GM18499 (cell line): ENCODE measurements at regions not wholly inside any gene's neighbourhood (a gene's known extent, or its start where the extent isn't known, plus 50 kb on each side); places are given as distances from the start of the nearest gene placed in this dataset.
"Not testable (repeated sequence)": the region's sequence is repeated elsewhere in the genome, so short reads cannot be mapped to it uniquely, and the experiment has no call there.

ENCODE experiments used
- ATAC-seq: cut with Tn5 transposase; IDR thresholded peaks from one replicate; pipeline ENCODE4 v1.9.1; 2021; ENCODE audit warnings: moderate number of reproducible peaks; ENCODE audit not compliant: insufficient read depth, unreplicated experiment

- ATAC-seq = no peak
Observed at GRCh38 chr7:125197731-125198393, 268.2 kb upstream of the POT1 start.

DNA sequence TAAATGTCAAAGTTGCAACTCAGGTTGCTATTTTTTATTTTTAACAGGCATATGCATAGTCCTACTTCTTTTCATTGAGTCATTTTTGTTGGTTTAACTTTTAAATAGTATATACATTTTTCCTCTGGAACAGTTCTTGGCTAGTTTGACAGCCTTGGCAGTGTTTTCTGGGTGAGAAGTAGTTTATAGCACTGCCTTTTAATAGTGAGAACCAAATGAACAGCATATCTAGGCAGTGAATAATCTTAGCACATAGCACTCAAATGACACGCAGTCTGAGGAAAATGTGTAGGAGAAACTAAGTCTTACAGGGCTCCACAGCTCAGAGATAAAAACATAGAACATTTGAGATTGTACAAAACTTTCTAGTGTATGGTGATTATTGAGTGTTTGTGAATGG is 265.5 kb upstream of the POT1 start:
- no peak for ATAC-seq

DNA sequence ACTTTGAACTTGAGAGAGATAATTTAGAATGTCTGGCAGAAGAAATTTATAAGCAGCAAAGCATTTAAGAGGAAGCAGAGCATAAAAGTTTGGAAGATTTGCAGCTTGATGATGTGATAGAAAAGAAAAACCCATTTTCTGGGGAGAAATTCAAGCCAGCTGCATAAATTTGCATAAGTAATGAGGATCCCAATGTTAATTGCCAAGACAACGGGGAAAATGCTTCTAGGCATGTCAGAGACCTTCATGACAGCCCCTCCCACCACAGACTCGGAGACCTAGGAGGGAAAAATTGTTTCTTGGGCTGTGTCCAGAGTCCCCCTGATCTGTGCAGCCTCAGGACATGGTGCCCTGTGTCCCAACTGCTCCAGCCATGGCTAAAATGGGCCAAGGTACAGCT is 263.6 kb upstream of the POT1 start:
- no peak for ATAC-seq

DNA sequence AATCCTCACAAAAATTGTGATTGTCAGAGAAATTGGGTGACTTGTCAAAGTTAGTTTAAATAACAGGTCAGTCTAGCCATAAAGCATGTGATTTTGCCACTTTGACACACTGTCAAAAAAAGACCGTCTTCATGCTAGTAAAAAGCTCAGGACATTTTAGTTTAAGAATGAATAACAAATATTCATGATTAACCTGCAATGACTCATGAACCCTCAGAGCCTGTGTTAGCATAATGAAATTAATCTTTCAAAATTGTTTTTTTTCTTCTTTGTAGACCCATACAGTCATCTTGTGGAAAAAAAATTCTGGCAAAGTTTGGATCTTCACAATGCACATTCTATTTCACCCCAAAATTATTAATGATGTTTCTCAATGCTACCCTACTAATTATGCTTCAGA is 255.2 kb upstream of the POT1 start:
- ATAC-seq = no peak

- not testable (repeated sequence) for ATAC-seq
Observed at GRCh38 chr7:125181569-125182267, 252.1 kb upstream of the POT1 start.

DNA sequence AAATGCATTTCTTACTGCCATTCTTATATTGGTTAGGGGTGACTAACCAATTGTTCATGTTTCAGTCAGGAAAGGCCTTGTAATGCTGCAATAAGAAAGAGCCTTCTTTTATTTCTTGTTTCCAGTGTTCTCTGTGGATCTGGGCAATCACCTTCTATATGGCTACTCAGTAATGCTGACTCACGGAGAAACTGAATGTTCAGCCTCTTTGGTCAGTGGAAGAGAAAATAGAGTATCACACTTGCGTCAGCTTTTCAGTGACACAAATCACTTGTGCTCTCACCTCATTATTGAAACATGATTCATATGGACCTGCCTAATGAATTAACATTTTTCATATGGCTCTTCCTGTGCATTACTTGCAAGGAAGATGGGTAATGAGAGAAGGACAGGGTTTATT is 243.9 kb upstream of the POT1 start:
- no peak for ATAC-seq

GRCh38 chr7:125169088-125169487 is 239.5 kb upstream of the POT1 start:
- no peak for ATAC-seq

GRCh38 chr7:125154930-125155329 is 225.3 kb upstream of the POT1 start:
- ATAC-seq = no peak

GRCh38 chr7:125149151-125149550 is 219.5 kb upstream of the POT1 start:
- no peak for ATAC-seq

GRCh38 chr7:125147047-125147446 is 217.4 kb upstream of the POT1 start:
- no peak for ATAC-seq

GRCh38 chr7:125136755-125137532 is 207.3 kb upstream of the POT1 start:
- ATAC-seq = no peak

DNA sequence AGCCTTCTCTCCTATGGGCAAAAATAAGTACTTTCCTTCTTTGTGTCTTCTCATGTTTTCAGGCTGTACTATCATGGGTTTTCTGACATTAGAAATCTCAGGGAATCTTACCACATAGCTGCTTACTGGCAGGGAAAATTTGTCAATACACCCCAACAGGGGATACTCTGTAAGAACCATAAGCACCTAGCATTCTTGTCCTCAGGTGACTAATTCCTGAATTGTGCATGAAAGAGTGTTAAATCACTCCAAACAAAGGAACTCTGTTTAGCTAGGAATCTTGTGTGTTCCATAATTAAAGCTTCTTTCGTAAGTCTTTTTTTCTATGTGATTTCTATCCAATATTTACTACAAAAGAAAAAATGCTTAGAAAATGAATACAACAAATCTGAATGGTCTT is 206.7 kb upstream of the POT1 start:
- no peak for ATAC-seq

DNA sequence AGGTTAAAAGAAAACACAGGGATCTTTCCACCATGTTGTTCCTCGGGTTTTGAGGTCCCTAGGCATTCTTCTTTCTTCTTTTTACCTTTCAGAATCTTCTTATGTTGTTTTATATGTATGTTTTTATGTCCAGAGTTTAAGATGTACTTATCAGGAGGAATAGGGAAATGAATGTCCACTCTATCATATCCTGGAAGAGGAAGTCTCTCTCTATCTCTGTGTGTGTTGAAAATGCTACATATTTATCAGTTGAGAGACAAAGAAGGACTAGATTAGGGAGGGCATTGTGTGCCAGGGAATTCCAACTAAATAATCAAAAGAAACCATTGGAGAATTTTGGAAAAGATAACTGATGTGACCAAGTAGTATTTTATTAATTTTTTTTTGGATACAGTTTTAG is 200.5 kb upstream of the POT1 start:
- no peak for ATAC-seq

DNA sequence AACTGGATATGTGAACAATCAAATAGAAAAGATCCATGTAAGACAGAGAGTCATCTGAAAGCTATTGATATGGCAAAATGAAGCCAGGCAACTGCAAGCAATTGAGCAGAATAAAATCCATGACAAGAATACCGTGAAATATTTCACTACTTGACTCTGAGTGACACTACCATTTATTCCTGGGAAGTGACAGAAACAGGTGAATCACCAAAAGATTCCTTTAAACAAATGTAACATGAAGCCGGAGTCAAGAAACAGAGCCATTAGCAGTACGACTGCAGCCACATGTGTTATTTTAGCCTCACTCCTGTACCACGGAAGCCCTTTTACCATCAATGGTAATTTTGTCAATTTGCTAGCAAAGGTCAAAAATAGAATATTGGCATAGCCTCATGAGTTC is 197.7 kb upstream of the POT1 start:
- ATAC-seq = no peak

DNA sequence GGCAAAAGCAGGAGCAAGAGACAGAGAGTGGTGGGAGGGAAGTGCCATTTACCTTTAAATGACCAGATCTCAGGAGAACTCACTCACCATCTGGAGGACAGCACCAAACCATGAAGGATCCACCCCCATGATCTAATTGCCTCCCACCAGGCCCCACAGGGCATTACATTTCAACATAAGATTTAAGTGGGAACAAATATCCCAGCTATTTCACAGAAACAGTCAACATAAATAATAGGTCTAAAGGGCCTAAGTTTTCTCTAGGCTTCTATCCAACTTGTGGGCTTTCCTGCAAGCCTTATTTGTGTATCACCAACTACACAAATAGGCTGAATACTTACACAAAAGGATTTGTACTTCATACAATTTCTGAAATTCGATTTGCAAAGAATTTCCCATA is 196.8 kb upstream of the POT1 start:
- no peak for ATAC-seq

DNA sequence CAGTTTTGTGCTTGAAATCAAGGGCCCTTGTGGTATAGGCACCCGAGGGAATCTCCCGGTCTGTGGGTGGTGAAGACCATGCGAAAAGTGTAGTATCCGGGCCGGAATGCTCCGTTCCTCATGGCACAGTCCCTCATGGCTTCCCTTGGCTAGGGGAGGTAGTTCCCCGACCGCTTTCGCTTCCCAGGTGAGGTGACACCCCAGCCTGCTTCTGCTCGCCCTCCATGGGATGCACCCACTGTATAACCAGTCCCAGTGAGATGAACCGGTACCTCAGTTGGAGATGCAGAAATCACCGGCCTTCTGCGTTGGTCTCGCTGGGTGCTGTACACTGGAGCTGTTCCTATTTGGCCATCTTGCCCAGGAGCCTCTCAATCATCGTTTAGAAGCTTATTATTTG is 195.7 kb upstream of the POT1 start:
- ATAC-seq = no peak

DNA sequence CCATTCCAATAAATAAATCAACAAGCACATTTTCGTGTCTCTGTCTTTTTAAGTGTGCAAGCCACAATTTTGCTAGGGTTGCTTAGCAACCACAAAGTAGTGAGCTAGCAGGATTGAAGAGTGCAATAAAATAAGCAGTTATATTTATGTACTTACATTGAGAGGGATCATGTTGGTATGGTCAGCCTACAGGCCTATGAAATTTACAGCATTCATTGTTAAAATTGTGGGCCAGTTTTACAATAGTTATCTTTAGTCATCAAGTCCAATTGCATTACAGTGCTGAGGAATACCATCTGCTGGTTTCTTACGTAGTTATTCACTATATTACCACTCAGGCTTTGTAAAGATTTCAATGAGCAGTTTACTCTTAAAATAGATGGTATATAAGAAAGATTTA is 192.5 kb upstream of the POT1 start:
- ATAC-seq = no peak

DNA sequence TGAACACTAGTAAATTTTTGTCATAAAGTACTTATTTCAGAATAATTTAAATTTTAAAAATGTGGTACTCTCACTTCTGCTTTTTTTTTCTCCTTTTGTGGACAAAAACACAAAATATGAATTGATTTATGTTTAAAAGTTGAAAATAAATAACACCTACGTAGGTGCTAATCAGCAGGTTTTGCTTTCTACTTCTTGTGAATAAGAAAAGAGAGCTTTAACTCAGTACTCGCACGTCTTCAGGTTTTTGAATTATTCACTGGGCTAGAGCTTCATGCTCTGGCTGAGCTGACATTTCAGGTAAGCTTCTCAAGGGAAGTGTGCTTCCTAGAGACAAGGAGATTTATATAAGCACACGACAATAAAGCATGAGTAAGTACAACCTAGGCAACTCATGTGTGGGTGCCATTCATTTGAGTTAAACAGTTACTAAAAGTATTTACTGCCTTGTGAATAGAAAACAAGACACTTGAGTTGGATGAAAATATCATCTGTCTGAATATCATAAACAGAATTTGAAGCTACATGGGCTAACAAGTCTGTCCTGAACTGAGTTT is 190.0 kb upstream of the POT1 start:
- no peak for ATAC-seq

DNA sequence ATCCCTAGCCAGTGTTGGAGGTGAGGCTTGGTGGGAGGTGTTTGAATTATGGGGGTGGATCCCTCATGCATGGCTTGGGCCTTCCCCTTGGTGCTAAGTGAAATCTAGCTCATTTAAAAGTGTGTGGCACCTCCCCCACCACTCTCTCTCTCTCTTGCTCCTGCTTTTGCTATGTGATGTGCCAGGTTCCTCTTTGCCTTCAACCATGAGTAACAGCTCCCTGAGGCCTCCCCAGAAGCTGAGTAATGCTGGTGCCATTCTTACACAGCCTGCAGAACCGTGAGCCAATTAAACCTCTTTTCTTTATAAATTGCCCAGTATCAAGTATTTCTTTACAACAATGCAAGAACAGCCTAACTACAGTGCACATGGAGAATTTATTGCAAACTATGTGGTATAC is 188.8 kb upstream of the POT1 start:
- no peak for ATAC-seq

DNA sequence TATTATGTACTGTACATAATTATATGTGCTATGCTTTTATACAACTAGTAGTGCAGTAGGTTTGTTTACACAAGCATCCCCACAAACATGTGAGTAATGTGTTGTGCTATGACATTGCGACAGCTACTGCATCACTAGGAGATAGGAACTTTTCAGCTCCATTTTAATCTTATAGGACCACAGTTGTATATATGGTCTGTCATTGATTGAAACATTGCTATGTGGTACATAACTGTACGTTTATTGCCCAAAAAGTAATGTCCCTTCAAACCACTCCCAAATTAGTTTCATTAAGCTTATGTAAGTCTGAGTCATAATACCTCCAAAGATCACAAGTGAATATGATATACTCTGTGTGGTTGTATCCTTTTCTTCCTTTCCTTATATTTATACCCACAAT is 183.2 kb upstream of the POT1 start:
- ATAC-seq = no peak

GRCh38 chr7:125099519-125099918 is 169.9 kb upstream of the POT1 start:
- ATAC-seq = no peak
